Vagina (tissue), 2 donors: ENCODE measurements at regions not wholly inside any gene's neighbourhood (a gene's known extent, or its start where the extent isn't known, plus 50 kb on each side); places are given as distances from the start of the nearest gene placed in this dataset.

Source experiments
- DNase-seq, 2 donors: peaks; one replicate each; pipeline ENCODE4 v3.0.0-alpha.2; 2017; ENCODE audit errors: extremely low spot score in 2 of 2
- H3K27ac ChIP-seq: fragments of 200-600 bp; sonication (generic); one replicate; pipeline ENCODE4 v1.5.1; 2019
- H3K27me3 ChIP-seq: fragments of 200-600 bp; sonication (generic); one replicate; pipeline ENCODE4 v1.5.1; 2019
- H3K36me3 ChIP-seq, 2 donors: fragments of 200-600 bp; sonication (generic); one replicate each; pipeline ENCODE4 v1.5.1; 2017 to 2019
- H3K4me1 ChIP-seq: fragments of 200-600 bp; sonication (generic); one replicate; pipeline ENCODE4 v1.5.1; 2019
- H3K4me3 ChIP-seq, 2 donors: fragments of 200-600 bp; sonication (generic); 1 replicate in 1 of 2; 2 replicates in 1 of 2; pipeline ENCODE4 v1.5.1; 2016 to 2019
- H3K9me3 ChIP-seq: fragments of 200-600 bp; sonication (generic); one replicate; pipeline ENCODE4 v1.5.1; 2019
- POLR2A ChIP-seq, 2 donors: fragments of 450-650 bp; IDR thresholded peaks; one replicate each; pipeline ENCODE4 v1.6.1; 2017; ENCODE audit warnings: antibody characterized with exemption in 2 of 2, mild to moderate bottlenecking in 2 of 2, moderate library complexity in 2 of 2
- POLR2AphosphoS5 ChIP-seq, 2 donors: sonication (generic); formaldehyde crosslinking; IDR thresholded peaks; one replicate each; pipeline ENCODE4 v1.9.0; 2017; ENCODE audit warnings: antibody characterized with exemption in 2 of 2, mild to moderate bottlenecking in 2 of 2, low read depth in 1 of 2; ENCODE audit not compliant: insufficient read depth in 1 of 2
- intact Hi-C: fragments of 100-400 bp; cut with DNase I; formaldehyde crosslinking; loops from one replicate; pipeline ENCODE4 v1.15.1; 2023
- TF ChIP-seq, protein P1 (sequence below), 3 experiments: fragments of 450-650 bp in 2 of 3; fragments of 200-600 bp in 1 of 3; sonication (generic) in 1 of 3; IDR thresholded peaks; one replicate each; pipeline ENCODE4 v1.5.1; 2017 to 2019; ENCODE audit warnings: antibody characterized with exemption in 3 of 3, mild to moderate bottlenecking in 2 of 3, moderate library complexity in 2 of 3

GRCh38 chr3:151935446-151935845 is 62.0 kb downstream of the SUCNR1 start:
- no peaks in the 10 kb centered on the region for H3K9me3 ChIP-seq
- H3K4me3 ChIP-seq, result no peak overlapping the region
- peaks cover 19% of the 10 kb centered on the region for H3K4me1 ChIP-seq
- intact Hi-C loops, result no loop called here
- H3K27me3 ChIP-seq, result no peaks in the 10 kb centered on the region
- no peak overlapping the region for H3K27ac ChIP-seq
- DNase-seq, result no peak
- no peaks in the 10 kb centered on the region for H3K36me3 ChIP-seq
- TF ChIP-seq, protein P1, sequence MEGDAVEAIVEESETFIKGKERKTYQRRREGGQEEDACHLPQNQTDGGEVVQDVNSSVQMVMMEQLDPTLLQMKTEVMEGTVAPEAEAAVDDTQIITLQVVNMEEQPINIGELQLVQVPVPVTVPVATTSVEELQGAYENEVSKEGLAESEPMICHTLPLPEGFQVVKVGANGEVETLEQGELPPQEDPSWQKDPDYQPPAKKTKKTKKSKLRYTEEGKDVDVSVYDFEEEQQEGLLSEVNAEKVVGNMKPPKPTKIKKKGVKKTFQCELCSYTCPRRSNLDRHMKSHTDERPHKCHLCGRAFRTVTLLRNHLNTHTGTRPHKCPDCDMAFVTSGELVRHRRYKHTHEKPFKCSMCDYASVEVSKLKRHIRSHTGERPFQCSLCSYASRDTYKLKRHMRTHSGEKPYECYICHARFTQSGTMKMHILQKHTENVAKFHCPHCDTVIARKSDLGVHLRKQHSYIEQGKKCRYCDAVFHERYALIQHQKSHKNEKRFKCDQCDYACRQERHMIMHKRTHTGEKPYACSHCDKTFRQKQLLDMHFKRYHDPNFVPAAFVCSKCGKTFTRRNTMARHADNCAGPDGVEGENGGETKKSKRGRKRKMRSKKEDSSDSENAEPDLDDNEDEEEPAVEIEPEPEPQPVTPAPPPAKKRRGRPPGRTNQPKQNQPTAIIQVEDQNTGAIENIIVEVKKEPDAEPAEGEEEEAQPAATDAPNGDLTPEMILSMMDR (IDR thresholded peaks at IDR 0.05), result no peak
- TF ChIP-seq POLR2A (IDR thresholded peaks at IDR 0.05), result no peak
- no peak for TF ChIP-seq POLR2AphosphoS5 (IDR thresholded peaks at IDR 0.05; ENCODE audit: insufficient read depth in 1 of 2, low read depth in 1 of 2)

- TF ChIP-seq, protein P1 (IDR thresholded peaks at IDR 0.05), result no peak
- TF ChIP-seq POLR2AphosphoS5 (IDR thresholded peaks at IDR 0.05; ENCODE audit: insufficient read depth in 1 of 2, low read depth in 1 of 2) (no peak), POLR2A (IDR thresholded peaks at IDR 0.05) (no peak)
- H3K9me3 ChIP-seq, result no peaks in the 10 kb centered on the region
- intact Hi-C loops, result no loop called here
- no peak overlapping the region for H3K4me3 ChIP-seq
- no peak for DNase-seq
- H3K4me1 ChIP-seq, result no peaks in the 10 kb centered on the region
- no peak overlapping the region for H3K27ac ChIP-seq
- no peaks in the 10 kb centered on the region for H3K27me3 ChIP-seq
- H3K36me3 ChIP-seq, result no peaks in the 10 kb centered on the region
Measured at GRCh38 chr3:151940481-151940880, 67.0 kb downstream of the SUCNR1 start.

- Histone ChIP-seq H3K4me3 (no peak overlapping the region), H3K27ac (no peak overlapping the region), H3K9me3 (no peaks in the 10 kb centered on the region), H3K27me3 (no peaks in the 10 kb centered on the region), H3K4me1 (no peaks in the 10 kb centered on the region), H3K36me3 (no peaks in the 10 kb centered on the region)
- intact Hi-C loops, result no loop called here
- DNase-seq, result no peak
- TF ChIP-seq POLR2AphosphoS5 (IDR thresholded peaks at IDR 0.05; ENCODE audit: insufficient read depth in 1 of 2, low read depth in 1 of 2), result no peak
- TF ChIP-seq, protein P1 (IDR thresholded peaks at IDR 0.05), result no peak
- TF ChIP-seq POLR2A (IDR thresholded peaks at IDR 0.05), result no peak
Measured at GRCh38 chr3:151943539-151943938, 70.1 kb downstream of the SUCNR1 start.

GRCh38 chr3:151944356-151944755 is 70.9 kb downstream of the SUCNR1 start:
- TF ChIP-seq, protein P1 (IDR thresholded peaks at IDR 0.05), result no peak
- TF ChIP-seq POLR2A (IDR thresholded peaks at IDR 0.05), result no peak
- no peak for TF ChIP-seq POLR2AphosphoS5 (IDR thresholded peaks at IDR 0.05; ENCODE audit: insufficient read depth in 1 of 2, low read depth in 1 of 2)
- Histone ChIP-seq H3K9me3 (no peaks in the 10 kb centered on the region), H3K36me3 (no peaks in the 10 kb centered on the region), H3K27ac (no peak overlapping the region), H3K4me1 (no peaks in the 10 kb centered on the region), H3K4me3 (no peak overlapping the region), H3K27me3 (no peaks in the 10 kb centered on the region)
- no peak for DNase-seq
- intact Hi-C loops, result no loop called here

GRCh38 chr3:151946606-151947005 is 73.2 kb downstream of the SUCNR1 start:
- no peaks in the 10 kb centered on the region for H3K27me3 ChIP-seq
- TF ChIP-seq, protein P1 (IDR thresholded peaks at IDR 0.05), result no peak
- TF ChIP-seq POLR2AphosphoS5 (IDR thresholded peaks at IDR 0.05; ENCODE audit: insufficient read depth in 1 of 2, low read depth in 1 of 2), result no peak
- H3K36me3 ChIP-seq, result no peaks in the 10 kb centered on the region
- H3K4me3 ChIP-seq, result no peak overlapping the region
- intact Hi-C loops, result no loop called here
- H3K9me3 ChIP-seq, result no peaks in the 10 kb centered on the region
- no peak for DNase-seq
- H3K4me1 ChIP-seq, result no peaks in the 10 kb centered on the region
- H3K27ac ChIP-seq, result no peak overlapping the region
